Pancreas (tissue), 10 donors: ENCODE measurements at regions not wholly inside any gene's neighbourhood (a gene's known extent, or its start where the extent isn't known, plus 50 kb on each side); places are given as distances from the start of the nearest gene placed in this dataset.
"Not testable (repeated sequence)": the region's sequence is repeated elsewhere in the genome, so short reads cannot be mapped to it uniquely, and the experiment has no call there.

Experiments used
- ATAC-seq, 4 donors: fragments of 200-7000 bp; cut with Tn5 transposase; one replicate each; pipeline versions ENCODE4 v1.8.0 to v1.9.1; 2020; ENCODE audit warnings: mild to moderate bottlenecking in 4 of 4, moderate library complexity in 4 of 4
- DNase-seq, 6 donors: peaks; one replicate each; pipeline ENCODE4 v3.0.0-alpha.2; 2020
- FAIRE-seq: peaks from 2 replicates; lab custom pipeline; 2012; peaks lifted over from hg19 to GRCh38; lab: Jason Lieb, UNC
- H3K27ac ChIP-seq, 4 donors: fragments of 200-600 bp; sonication (generic); 1 replicate in 3 of 4; 2 replicates in 1 of 4; pipeline versions ENCODE4 v1.5.0 to v1.8.0; 2020
- H3K27me3 ChIP-seq, 4 donors: fragments of 200-600 bp; one replicate each; pipeline ENCODE4 v1.8.0; 2021
- H3K36me3 ChIP-seq, 3 donors: fragments of 200-600 bp; sonication (generic) in 1 of 3; one replicate each; pipeline versions ENCODE4 v1.5.0 to v1.8.0; 2020 to 2021
- H3K4me1 ChIP-seq, 3 donors: fragments of 200-600 bp; one replicate each; pipeline ENCODE4 v1.8.0; 2021
- H3K4me3 ChIP-seq, 4 donors: fragments of 200-600 bp; sonication (generic) in 2 of 4; one replicate each; pipeline versions ENCODE4 v1.5.0 to v1.8.0; 2020 to 2021
- H3K9me3 ChIP-seq, 4 donors: fragments of 200-600 bp; one replicate each; pipeline ENCODE4 v1.8.0; 2021
- CTCF ChIP-seq, 4 donors: fragments of 200-600 bp; sonication (generic) in 3 of 4; IDR thresholded peaks; one replicate each; pipeline versions ENCODE4 v1.5.0 to v1.8.0; 2021; ENCODE audit warnings: antibody characterized with exemption in 4 of 4
- WGBS, 2 donors: extraction: QIAGEN DNeasy Blood & Tissue Kit; methylation state at CpG; one replicate each; pipeline ENCODE4 v1.1.7; 2013; 5-methylcytosine and 5-hydroxymethylcytosine counted together
- intact Hi-C, 3 donors: fragments of 100-400 bp; cut with DNase I; formaldehyde crosslinking; loops; one replicate each; pipeline versions ENCODE4 v1.11.1 to v1.14.2; 2022
- donor health status: healthy with polysubstance abuse.
- donor health status: DM: no; HTN: no; CAD: no; lungs with moderate emphysema.
- donor health status: DM: no; HTN: no; CAD: no.
- donor health status: control.
- donor health status: control.
- donor health status: Bipolar disorder and iron deficiency.
- donor health status: DM: yes; HTN: yes; CAD: no.
- donor health status: DM: no; HTN: no; CAD: no.
- donor health status: DM: no; HTN: no; CAD: no.
- donor health status: DM: yes; HTN: yes; CAD: no.

GRCh38 chr16:25372716-25373115 is 115.1 kb upstream of the ZKSCAN2 start:
- H3K4me1 ChIP-seq: no peaks in the 10 kb centered on the region
- FAIRE-seq (no peak), ATAC-seq (no peak), DNase-seq (no peak)
- H3K9me3 ChIP-seq: no peaks in the 10 kb centered on the region
- WGBS, 2 donors: 47 to 66% methylated on average over 2 of the region's 2 CpGs
- TF ChIP-seq CTCF (IDR thresholded peaks at IDR 0.05): no peak
- intact Hi-C loops: no loop called here
- no peaks in the 10 kb centered on the region for H3K36me3 ChIP-seq
- H3K4me3 ChIP-seq: no peak overlapping the region
- no peaks in the 10 kb centered on the region for H3K27me3 ChIP-seq
- H3K27ac ChIP-seq: no peak overlapping the region

- WGBS, 2 donors: 38 to 41% methylated on average over 6 of the region's 6 CpGs
These were observed 113.7 kb upstream of the ZKSCAN2 start for GRCh38 chr16:25371342-25371741.

GRCh38 chr16:25370541-25370940 is 112.9 kb upstream of the ZKSCAN2 start:
- TF ChIP-seq CTCF (IDR thresholded peaks at IDR 0.05): no peak
- intact Hi-C loops: no loop called here
- Histone ChIP-seq H3K4me1 (no peaks in the 10 kb centered on the region), H3K27ac (no peak overlapping the region), H3K9me3 (no peaks in the 10 kb centered on the region), H3K36me3 (no peaks in the 10 kb centered on the region), H3K27me3 (no peaks in the 10 kb centered on the region), H3K4me3 (no peak overlapping the region)
- FAIRE-seq (no peak), DNase-seq (no peak), ATAC-seq (no peak)
- WGBS, 2 donors: 52 to 63% methylated on average over 6 of the region's 6 CpGs

More at GRCh38 chr16:25371342-25371741, 113.7 kb upstream of the ZKSCAN2 start:
- no peak for ATAC-seq
- no peak for FAIRE-seq
- DNase-seq: no peak
- Histone ChIP-seq H3K4me1 (no peaks in the 10 kb centered on the region), H3K4me3 (no peak overlapping the region), H3K9me3 (no peaks in the 10 kb centered on the region), H3K27me3 (no peaks in the 10 kb centered on the region), H3K36me3 (no peaks in the 10 kb centered on the region), H3K27ac (no peak overlapping the region)
- intact Hi-C loops: no loop called here
- TF ChIP-seq CTCF (IDR thresholded peaks at IDR 0.05): no peak

GRCh38 chr16:25367773-25368524 is 110.3 kb upstream of the ZKSCAN2 start:
- H3K27me3 ChIP-seq: no peaks in the 10 kb centered on the region
- intact Hi-C loops: no loop called here
- ATAC-seq (no peak), DNase-seq (no peak), FAIRE-seq (no peak)
- H3K4me3 ChIP-seq: no peak overlapping the region
- WGBS, 2 donors: 74 to 86% methylated on average over 8 of the region's 8 CpGs
- no peaks in the 10 kb centered on the region for H3K9me3 ChIP-seq
- no peaks in the 10 kb centered on the region for H3K4me1 ChIP-seq
- no peak for TF ChIP-seq CTCF (IDR thresholded peaks at IDR 0.05)
- H3K36me3 ChIP-seq: no peaks in the 10 kb centered on the region
- H3K27ac ChIP-seq: no peak overlapping the region

GRCh38 chr16:25366078-25366477 is 108.4 kb upstream of the ZKSCAN2 start:
- DNase-seq (no peak), FAIRE-seq (no peak), ATAC-seq (no peak)
- TF ChIP-seq CTCF (IDR thresholded peaks at IDR 0.05): no peak
- WGBS, 2 donors: 29 to 48% methylated on average over 2 of the region's 2 CpGs
- Histone ChIP-seq H3K27me3 (peaks cover 0 to 2% (median 0%) of the 10 kb centered on the region in 4 donors), H3K4me1 (no peaks in the 10 kb centered on the region), H3K27ac (no peak overlapping the region), H3K9me3 (no peaks in the 10 kb centered on the region), H3K36me3 (no peaks in the 10 kb centered on the region), H3K4me3 (no peak overlapping the region)
- intact Hi-C loops: no loop called here

- H3K27ac ChIP-seq, H3K9me3 ChIP-seq, H3K4me1 ChIP-seq, FAIRE-seq, H3K27me3 ChIP-seq, H3K36me3 ChIP-seq, H3K4me3 ChIP-seq, ATAC-seq, intact Hi-C loops, DNase-seq: not testable (repeated sequence)
- 23 to 30% methylated on average over 8 of the region's 8 CpGs for WGBS, 2 donors
These were observed 101.9 kb upstream of the ZKSCAN2 start for GRCh38 chr16:25359516-25359915.
